ENCODE measurements at regions not wholly inside any gene's neighbourhood (a gene's known extent, or its start where the extent isn't known, plus 50 kb on each side); places are given as distances from the start of the nearest gene placed in this dataset.

GRCh38 chr7:138295049-138295637, 164.9 kb upstream of the TRIM24 start:
- no peaks in the 10 kb centered on the region for H3K36me3 Mint-ChIP-seq (ENCODE audit: low read depth, unreplicated experiment)
- FAIRE-seq (no peak), DNase-seq (ENCODE audit: low read depth) (no peak)
- H3K27me3 ChIP-seq (ENCODE audit: insufficient read depth, low read length) = no peaks in the 10 kb centered on the region
- H3K27ac ChIP-seq (ENCODE audit: low read depth, low read length) = no peak overlapping the region
- H3K79me2 ChIP-seq (ENCODE audit: insufficient read depth, low read length) = no peaks in the 10 kb centered on the region
- H3K4me1 ChIP-seq (ENCODE audit: insufficient read depth, low read length) = no peaks in the 10 kb centered on the region
- no peak overlapping the region for H3K4me2 ChIP-seq (ENCODE audit: low read length)
- TF ChIP-seq EZH2 (IDR thresholded peaks at IDR 0.05; ENCODE audit: insufficient read depth, low read length) = no peak
- no peak for TF ChIP-seq CTCF (IDR thresholded peaks at IDR 0.05; ENCODE audit: insufficient read depth, low read depth, low read length)
- H3K27ac Mint-ChIP-seq (ENCODE audit: unreplicated experiment) = no peak overlapping the region
- H3K27me3 Mint-ChIP-seq (ENCODE audit: low read depth, unreplicated experiment) = peaks cover 2% of the 10 kb centered on the region
- H3K4me3 Mint-ChIP-seq (ENCODE audit: unreplicated experiment) = no peak overlapping the region
- H3K9me3 Mint-ChIP-seq (ENCODE audit: unreplicated experiment) = peaks cover 4% of the 10 kb centered on the region
- H3K4me3 ChIP-seq (ENCODE audit: insufficient read depth, low read depth, low read length) = no peak overlapping the region
- H3K36me3 ChIP-seq (ENCODE audit: insufficient read depth, low read length) = no peaks in the 10 kb centered on the region
- H3K9ac ChIP-seq (ENCODE audit: low read length) = no peak overlapping the region
- H2AFZ ChIP-seq (ENCODE audit: low read depth, low read length) = no peak overlapping the region
- no peaks in the 10 kb centered on the region for H4K20me1 ChIP-seq (ENCODE audit: insufficient read depth, low read length)
- H3K4me1 Mint-ChIP-seq (ENCODE audit: low read depth, unreplicated experiment) = peaks cover 2% of the 10 kb centered on the region
- no peaks in the 10 kb centered on the region for H3K9me3 ChIP-seq (ENCODE audit: insufficient read depth, low read depth, low read length)

GRCh38 chr7:138297526-138297925, 162.5 kb upstream of the TRIM24 start:
- FAIRE-seq = no peak
- Histone ChIP-seq H3K9ac (ENCODE audit: low read length) (no peak overlapping the region), H3K4me1 (ENCODE audit: insufficient read depth, low read length) (no peaks in the 10 kb centered on the region), H4K20me1 (ENCODE audit: insufficient read depth, low read length) (no peaks in the 10 kb centered on the region), H3K9me3 (ENCODE audit: insufficient read depth, low read depth, low read length) (no peaks in the 10 kb centered on the region), H3K27me3 (ENCODE audit: insufficient read depth, low read length) (no peaks in the 10 kb centered on the region), H3K4me2 (ENCODE audit: low read length) (no peak overlapping the region), H3K4me3 (ENCODE audit: insufficient read depth, low read depth, low read length) (no peak overlapping the region), H3K27ac (ENCODE audit: low read depth, low read length) (no peak overlapping the region), H3K79me2 (ENCODE audit: insufficient read depth, low read length) (no peaks in the 10 kb centered on the region), H2AFZ (ENCODE audit: low read depth, low read length) (no peak overlapping the region), H3K36me3 (ENCODE audit: insufficient read depth, low read length) (no peaks in the 10 kb centered on the region)
- no peak overlapping the region for H3K27ac Mint-ChIP-seq (ENCODE audit: unreplicated experiment)
- no peak for TF ChIP-seq CTCF (IDR thresholded peaks at IDR 0.05; ENCODE audit: insufficient read depth, low read depth, low read length)
- TF ChIP-seq EZH2 (IDR thresholded peaks at IDR 0.05; ENCODE audit: insufficient read depth, low read length) = no peak
- no peak overlapping the region for H3K4me3 Mint-ChIP-seq (ENCODE audit: unreplicated experiment)
- no peaks in the 10 kb centered on the region for H3K27me3 Mint-ChIP-seq (ENCODE audit: low read depth, unreplicated experiment)
- H3K36me3 Mint-ChIP-seq (ENCODE audit: low read depth, unreplicated experiment) = no peaks in the 10 kb centered on the region
- H3K4me1 Mint-ChIP-seq (ENCODE audit: low read depth, unreplicated experiment) = peaks cover 2% of the 10 kb centered on the region
- DNase-seq (ENCODE audit: low read depth) = no peak
- H3K9me3 Mint-ChIP-seq (ENCODE audit: unreplicated experiment) = no peaks in the 10 kb centered on the region

- no peak overlapping the region for H3K9ac ChIP-seq (ENCODE audit: low read length)
- no peaks in the 10 kb centered on the region for H4K20me1 ChIP-seq (ENCODE audit: insufficient read depth, low read length)
- Mint-ChIP-seq H3K4me1 (ENCODE audit: low read depth, unreplicated experiment) (peaks cover 2% of the 10 kb centered on the region), H3K9me3 (ENCODE audit: unreplicated experiment) (no peaks in the 10 kb centered on the region), H3K36me3 (ENCODE audit: low read depth, unreplicated experiment) (no peaks in the 10 kb centered on the region), H3K27me3 (ENCODE audit: low read depth, unreplicated experiment) (no peaks in the 10 kb centered on the region), H3K4me3 (ENCODE audit: unreplicated experiment) (no peak overlapping the region), H3K27ac (ENCODE audit: unreplicated experiment) (no peak overlapping the region)
- H2AFZ ChIP-seq (ENCODE audit: low read depth, low read length) = no peak overlapping the region
- no peaks in the 10 kb centered on the region for H3K27me3 ChIP-seq (ENCODE audit: insufficient read depth, low read length)
- peak; percentile 45 for DNase-seq (ENCODE audit: low read depth)
- no peak overlapping the region for H3K4me3 ChIP-seq (ENCODE audit: insufficient read depth, low read depth, low read length)
- no peak overlapping the region for H3K27ac ChIP-seq (ENCODE audit: low read depth, low read length)
- no peaks in the 10 kb centered on the region for H3K9me3 ChIP-seq (ENCODE audit: insufficient read depth, low read depth, low read length)
- no peak for TF ChIP-seq EZH2 (IDR thresholded peaks at IDR 0.05; ENCODE audit: insufficient read depth, low read length)
- TF ChIP-seq CTCF (IDR thresholded peaks at IDR 0.05; ENCODE audit: insufficient read depth, low read depth, low read length) = no peak
- no peaks in the 10 kb centered on the region for H3K36me3 ChIP-seq (ENCODE audit: insufficient read depth, low read length)
- no peaks in the 10 kb centered on the region for H3K79me2 ChIP-seq (ENCODE audit: insufficient read depth, low read length)
- no peak overlapping the region for H3K4me2 ChIP-seq (ENCODE audit: low read length)
- no peaks in the 10 kb centered on the region for H3K4me1 ChIP-seq (ENCODE audit: insufficient read depth, low read length)
- no peak for FAIRE-seq
Measured at GRCh38 chr7:138299066-138299465, 161.0 kb upstream of the TRIM24 start.

All from astrocyte (in vitro differentiated cells and primary cell).